ENCODE measurements at regions not wholly inside any gene's neighbourhood (a gene's known extent, or its start where the extent isn't known, plus 50 kb on each side); places are given as distances from the start of the nearest gene placed in this dataset.

DNA sequence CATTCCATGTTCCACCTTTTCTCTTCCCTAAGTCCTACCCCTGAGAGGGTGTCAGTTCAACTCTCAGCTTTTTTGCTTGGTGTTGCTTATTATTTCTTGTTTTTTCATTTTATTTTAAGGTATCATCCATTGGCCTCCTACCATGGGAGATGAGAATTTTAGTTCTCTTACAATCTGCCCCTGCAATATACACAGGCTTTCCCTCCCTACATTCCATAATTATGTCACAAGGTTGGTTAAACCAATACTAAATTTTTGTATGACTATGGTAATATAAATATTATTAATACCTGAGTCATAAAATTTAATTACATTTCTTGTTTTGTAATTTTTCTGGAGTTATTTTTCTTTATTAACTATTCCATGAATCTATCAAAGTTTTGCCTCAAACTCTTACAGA is 216.2 kb downstream of the SNX19 start:
- H3K9me3 ChIP-seq (ENCODE audit: control insufficient read depth, insufficient read depth, low read depth, low read length): no peaks in the 10 kb centered on the region
- no peaks in the 10 kb centered on the region for H3K27me3 ChIP-seq (ENCODE audit: control insufficient read depth, insufficient read depth, low read length)
- no peak overlapping the region for H3K4me3 ChIP-seq (ENCODE audit: low read depth, low read length)
- no peak overlapping the region for H3K27ac ChIP-seq (ENCODE audit: low read depth, low read length)
- no peak overlapping the region for H3K9ac ChIP-seq (ENCODE audit: low read length)
- H3K4me1 ChIP-seq (ENCODE audit: control insufficient read depth, insufficient read depth, low read length): no peaks in the 10 kb centered on the region
- H3K36me3 ChIP-seq (ENCODE audit: control insufficient read depth, insufficient read depth, low read length): no peaks in the 10 kb centered on the region

DNA sequence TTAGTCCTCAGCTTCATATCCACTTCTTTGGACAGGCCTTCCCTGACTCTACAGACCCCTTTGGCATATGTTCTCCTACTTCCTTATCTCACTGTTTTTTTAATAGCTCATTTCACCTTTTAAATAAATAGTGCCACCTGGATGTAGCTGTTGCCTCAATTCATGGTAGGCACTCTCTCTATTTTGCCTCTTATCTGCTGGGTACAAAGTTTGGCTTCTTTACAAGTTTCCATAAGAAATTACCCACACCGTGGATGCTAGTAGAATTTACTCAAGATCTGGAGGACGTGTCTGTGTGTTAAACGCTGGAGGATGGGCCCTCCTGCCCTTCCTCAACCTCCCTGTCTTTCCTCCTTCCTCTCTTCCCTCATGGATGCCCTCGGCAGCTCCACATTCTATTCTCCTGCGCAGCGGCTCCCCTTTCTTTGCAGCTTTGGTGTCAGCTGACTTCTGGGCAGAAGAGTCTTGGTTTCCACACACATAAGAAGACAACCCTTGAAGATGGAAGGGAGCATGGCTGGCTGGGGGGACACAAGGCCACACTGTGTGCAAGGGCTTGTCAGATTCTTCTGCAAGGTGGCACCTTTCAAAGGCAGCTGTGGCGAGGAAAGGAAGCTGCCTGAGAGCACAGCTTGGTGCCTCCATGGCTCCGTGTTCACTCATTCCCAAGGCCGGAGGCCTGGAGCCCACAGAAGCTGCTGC is 212.6 kb downstream of the SNX19 start:
- H3K9me3 ChIP-seq (ENCODE audit: control insufficient read depth, insufficient read depth, low read depth, low read length): peaks cover under 1% of the 10 kb centered on the region; the same call in 1 of the 2 replicates
- no peaks in the 10 kb centered on the region for H3K36me3 ChIP-seq (ENCODE audit: control insufficient read depth, insufficient read depth, low read length)
- no peak overlapping the region for H3K4me3 ChIP-seq (ENCODE audit: low read depth, low read length)
- no peaks in the 10 kb centered on the region for H3K4me1 ChIP-seq (ENCODE audit: control insufficient read depth, insufficient read depth, low read length)
- no peak overlapping the region for H3K27ac ChIP-seq (ENCODE audit: low read depth, low read length)
- H3K27me3 ChIP-seq (ENCODE audit: control insufficient read depth, insufficient read depth, low read length): no peaks in the 10 kb centered on the region
- H3K9ac ChIP-seq (ENCODE audit: low read length): no peak overlapping the region

- no peaks in the 10 kb centered on the region for H3K4me1 ChIP-seq (ENCODE audit: control insufficient read depth, insufficient read depth, low read length)
- no peak overlapping the region for H3K9ac ChIP-seq (ENCODE audit: low read length)
- no peak overlapping the region for H3K27ac ChIP-seq (ENCODE audit: low read depth, low read length)
- H3K27me3 ChIP-seq (ENCODE audit: control insufficient read depth, insufficient read depth, low read length): no peaks in the 10 kb centered on the region
- no peaks in the 10 kb centered on the region for H3K36me3 ChIP-seq (ENCODE audit: control insufficient read depth, insufficient read depth, low read length)
- H3K4me3 ChIP-seq (ENCODE audit: low read depth, low read length): no peak overlapping the region
- peaks cover 11% of the 10 kb centered on the region; the same call in 1 of the 2 replicates for H3K9me3 ChIP-seq (ENCODE audit: control insufficient read depth, insufficient read depth, low read depth, low read length)
Observed at GRCh38 chr11:130705670-130706421, 210.4 kb downstream of the SNX19 start.

DNA sequence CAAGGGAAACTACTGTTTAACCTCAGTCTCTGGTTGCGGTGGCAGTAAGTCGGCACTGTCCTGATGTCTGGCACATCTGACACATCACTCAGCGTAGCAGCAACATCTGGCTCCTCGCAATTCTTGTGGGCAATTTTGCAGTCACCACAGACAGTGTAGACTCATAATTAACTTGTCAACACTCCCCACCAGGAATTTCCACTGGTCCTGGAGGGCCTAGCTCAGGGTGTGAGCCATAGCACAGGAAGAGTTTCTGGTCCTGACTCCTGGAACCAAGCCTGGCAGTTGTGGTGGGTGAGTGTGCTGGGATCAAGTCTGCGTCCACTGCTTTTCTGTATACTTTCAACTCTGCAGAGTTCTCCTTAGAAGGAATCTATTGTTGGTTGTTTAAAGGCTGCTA is 209.7 kb downstream of the SNX19 start:
- Histone ChIP-seq H3K4me1 (ENCODE audit: control insufficient read depth, insufficient read depth, low read length) (no peaks in the 10 kb centered on the region), H3K27me3 (ENCODE audit: control insufficient read depth, insufficient read depth, low read length) (no peaks in the 10 kb centered on the region), H3K4me3 (ENCODE audit: low read depth, low read length) (no peak overlapping the region), H3K27ac (ENCODE audit: low read depth, low read length) (no peak overlapping the region), H3K36me3 (ENCODE audit: control insufficient read depth, insufficient read depth, low read length) (no peaks in the 10 kb centered on the region), H3K9me3 (ENCODE audit: control insufficient read depth, insufficient read depth, low read depth, low read length) (peaks cover 11% of the 10 kb centered on the region; the same call in 1 of the 2 replicates), H3K9ac (ENCODE audit: low read length) (no peak overlapping the region)

DNA sequence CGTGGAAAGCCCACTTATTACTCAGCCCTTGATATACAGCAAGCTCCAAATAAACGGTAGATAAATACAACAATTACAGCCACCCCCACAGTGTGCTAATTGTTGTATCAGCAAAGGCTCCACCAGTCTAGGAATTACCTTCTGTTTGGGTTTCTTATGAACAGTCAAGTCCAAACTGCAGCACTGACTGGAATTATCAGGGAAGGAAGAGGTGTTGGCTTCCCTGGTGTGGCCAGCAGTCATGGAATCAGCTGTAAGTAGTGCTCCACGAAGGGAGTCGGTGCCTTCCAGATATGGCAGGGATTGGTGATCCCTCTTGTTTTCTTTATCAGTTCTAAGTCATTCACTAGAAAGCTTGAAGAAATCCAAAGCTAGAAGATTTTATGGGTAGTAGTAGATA is 209.1 kb downstream of the SNX19 start:
- Histone ChIP-seq H3K9ac (ENCODE audit: low read length) (no peak overlapping the region), H3K27me3 (ENCODE audit: control insufficient read depth, insufficient read depth, low read length) (no peaks in the 10 kb centered on the region), H3K4me1 (ENCODE audit: control insufficient read depth, insufficient read depth, low read length) (no peaks in the 10 kb centered on the region), H3K36me3 (ENCODE audit: control insufficient read depth, insufficient read depth, low read length) (no peaks in the 10 kb centered on the region), H3K4me3 (ENCODE audit: low read depth, low read length) (no peak overlapping the region), H3K27ac (ENCODE audit: low read depth, low read length) (no peak overlapping the region), H3K9me3 (ENCODE audit: control insufficient read depth, insufficient read depth, low read depth, low read length) (peaks cover 11% of the 10 kb centered on the region; the same call in 1 of the 2 replicates)

GRCh38 chr11:130709531-130709930 is 206.7 kb downstream of the SNX19 start:
- H3K9ac ChIP-seq (ENCODE audit: low read length): no peak overlapping the region
- peaks cover 11% of the 10 kb centered on the region; the same call in 1 of the 2 replicates for H3K9me3 ChIP-seq (ENCODE audit: control insufficient read depth, insufficient read depth, low read depth, low read length)
- H3K27me3 ChIP-seq (ENCODE audit: control insufficient read depth, insufficient read depth, low read length): no peaks in the 10 kb centered on the region
- H3K36me3 ChIP-seq (ENCODE audit: control insufficient read depth, insufficient read depth, low read length): no peaks in the 10 kb centered on the region
- H3K4me3 ChIP-seq (ENCODE audit: low read depth, low read length): no peak overlapping the region
- H3K4me1 ChIP-seq (ENCODE audit: control insufficient read depth, insufficient read depth, low read length): no peaks in the 10 kb centered on the region
- H3K27ac ChIP-seq (ENCODE audit: low read depth, low read length): no peak overlapping the region

DNA sequence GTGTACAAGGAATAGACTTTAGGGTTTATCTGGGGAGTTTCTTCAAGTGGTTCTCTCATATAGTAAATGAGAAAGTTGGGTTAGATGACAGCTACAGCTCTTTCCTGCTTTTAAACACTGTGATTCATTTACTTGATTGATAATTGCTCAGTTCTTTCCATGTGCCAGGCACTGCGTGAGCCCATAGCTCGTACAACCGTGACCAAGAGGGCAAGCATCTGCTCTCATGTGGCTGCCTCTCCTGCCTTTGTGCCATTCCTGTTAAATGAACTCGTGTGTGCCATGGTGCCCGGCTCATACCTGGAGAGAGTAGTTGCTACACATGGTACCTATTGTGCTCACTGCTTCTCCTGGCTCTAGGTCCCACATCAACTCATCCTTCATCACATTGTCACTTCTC is 206.3 kb downstream of the SNX19 start:
- no peak overlapping the region for H3K4me3 ChIP-seq (ENCODE audit: low read depth, low read length)
- no peak overlapping the region for H3K27ac ChIP-seq (ENCODE audit: low read depth, low read length)
- no peak overlapping the region for H3K9ac ChIP-seq (ENCODE audit: low read length)
- H3K27me3 ChIP-seq (ENCODE audit: control insufficient read depth, insufficient read depth, low read length): no peaks in the 10 kb centered on the region
- no peaks in the 10 kb centered on the region for H3K36me3 ChIP-seq (ENCODE audit: control insufficient read depth, insufficient read depth, low read length)
- no peaks in the 10 kb centered on the region for H3K4me1 ChIP-seq (ENCODE audit: control insufficient read depth, insufficient read depth, low read length)
- peaks cover 11% of the 10 kb centered on the region; the same call in 1 of the 2 replicates for H3K9me3 ChIP-seq (ENCODE audit: control insufficient read depth, insufficient read depth, low read depth, low read length)

DNA sequence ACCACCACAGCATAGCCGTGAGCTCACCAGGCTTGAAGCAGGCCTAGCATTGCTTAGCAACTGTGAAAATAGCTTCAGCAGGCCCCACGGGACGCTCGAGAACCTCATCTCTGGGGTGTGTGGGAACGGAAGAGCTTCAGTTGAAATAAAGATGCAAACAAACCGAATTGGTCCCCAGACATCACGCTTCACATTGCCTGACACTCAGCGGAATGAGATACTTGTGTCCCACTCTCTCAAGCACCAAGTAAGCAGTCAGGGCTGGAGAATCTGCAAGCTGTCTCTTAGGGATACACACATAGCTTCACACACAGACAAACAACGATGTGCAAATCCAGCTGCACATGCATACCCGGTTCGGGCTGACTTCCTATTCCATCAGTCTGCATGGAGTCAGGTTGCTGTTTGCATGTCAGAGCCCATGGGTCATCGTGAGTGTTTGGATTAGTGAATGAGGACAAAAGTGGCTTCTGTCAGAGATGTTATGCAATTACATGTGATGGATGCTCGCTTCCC is 205.7 kb downstream of the SNX19 start:
- H3K9me3 ChIP-seq (ENCODE audit: control insufficient read depth, insufficient read depth, low read depth, low read length): peaks cover 11% of the 10 kb centered on the region; the same call in 1 of the 2 replicates
- no peak overlapping the region for H3K4me3 ChIP-seq (ENCODE audit: low read depth, low read length)
- H3K9ac ChIP-seq (ENCODE audit: low read length): no peak overlapping the region
- no peaks in the 10 kb centered on the region for H3K36me3 ChIP-seq (ENCODE audit: control insufficient read depth, insufficient read depth, low read length)
- no peaks in the 10 kb centered on the region for H3K27me3 ChIP-seq (ENCODE audit: control insufficient read depth, insufficient read depth, low read length)
- no peak overlapping the region for H3K27ac ChIP-seq (ENCODE audit: low read depth, low read length)
- H3K4me1 ChIP-seq (ENCODE audit: control insufficient read depth, insufficient read depth, low read length): no peaks in the 10 kb centered on the region

DNA sequence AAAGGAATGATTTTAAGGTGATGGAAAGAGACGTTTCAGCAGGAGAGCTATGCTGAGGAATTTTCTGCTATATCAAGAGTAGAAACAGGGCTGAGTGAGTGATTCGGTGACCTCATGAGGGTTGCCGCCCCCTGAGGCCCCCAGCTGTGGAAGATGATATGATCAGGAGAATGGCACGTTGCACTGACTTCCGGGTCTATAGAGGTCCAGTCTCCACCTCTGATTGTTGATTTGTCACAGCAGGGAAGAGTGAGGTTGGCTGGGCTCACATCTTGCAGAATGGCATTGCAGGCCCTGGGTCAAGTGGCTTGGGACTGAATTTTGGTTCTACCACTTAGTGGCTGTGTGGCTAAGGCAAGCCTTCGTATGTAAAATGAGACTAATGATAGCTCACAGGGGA is 205.1 kb downstream of the SNX19 start:
- H3K36me3 ChIP-seq (ENCODE audit: control insufficient read depth, insufficient read depth, low read length): no peaks in the 10 kb centered on the region
- H3K27me3 ChIP-seq (ENCODE audit: control insufficient read depth, insufficient read depth, low read length): no peaks in the 10 kb centered on the region
- no peak overlapping the region for H3K4me3 ChIP-seq (ENCODE audit: low read depth, low read length)
- H3K9ac ChIP-seq (ENCODE audit: low read length): no peak overlapping the region
- peaks cover 11% of the 10 kb centered on the region; the same call in 1 of the 2 replicates for H3K9me3 ChIP-seq (ENCODE audit: control insufficient read depth, insufficient read depth, low read depth, low read length)
- no peak overlapping the region for H3K27ac ChIP-seq (ENCODE audit: low read depth, low read length)
- no peaks in the 10 kb centered on the region for H3K4me1 ChIP-seq (ENCODE audit: control insufficient read depth, insufficient read depth, low read length)

- no peak overlapping the region for H3K27ac ChIP-seq (ENCODE audit: low read depth, low read length)
- no peaks in the 10 kb centered on the region for H3K36me3 ChIP-seq (ENCODE audit: control insufficient read depth, insufficient read depth, low read length)
Observed at GRCh38 chr11:130712480-130712879, 203.8 kb downstream of the SNX19 start.

More at GRCh38 chr11:130712480-130712879, 203.8 kb downstream of the SNX19 start:
- H3K4me3 ChIP-seq (ENCODE audit: low read depth, low read length): no peak overlapping the region
- H3K9me3 ChIP-seq (ENCODE audit: control insufficient read depth, insufficient read depth, low read depth, low read length): peaks cover 11% of the 10 kb centered on the region; the same call in 1 of the 2 replicates
- no peaks in the 10 kb centered on the region for H3K27me3 ChIP-seq (ENCODE audit: control insufficient read depth, insufficient read depth, low read length)
- H3K9ac ChIP-seq (ENCODE audit: low read length): no peak overlapping the region
- H3K4me1 ChIP-seq (ENCODE audit: control insufficient read depth, insufficient read depth, low read length): no peaks in the 10 kb centered on the region

Data from HUES6 (cell line).